ENCODE measurements at regions not wholly inside any gene's neighbourhood (a gene's known extent, or its start where the extent isn't known, plus 50 kb on each side); places are given as distances from the start of the nearest gene placed in this dataset.
"Not testable (repeated sequence)": the region's sequence is repeated elsewhere in the genome, so short reads cannot be mapped to it uniquely, and the experiment has no call there.

DNA sequence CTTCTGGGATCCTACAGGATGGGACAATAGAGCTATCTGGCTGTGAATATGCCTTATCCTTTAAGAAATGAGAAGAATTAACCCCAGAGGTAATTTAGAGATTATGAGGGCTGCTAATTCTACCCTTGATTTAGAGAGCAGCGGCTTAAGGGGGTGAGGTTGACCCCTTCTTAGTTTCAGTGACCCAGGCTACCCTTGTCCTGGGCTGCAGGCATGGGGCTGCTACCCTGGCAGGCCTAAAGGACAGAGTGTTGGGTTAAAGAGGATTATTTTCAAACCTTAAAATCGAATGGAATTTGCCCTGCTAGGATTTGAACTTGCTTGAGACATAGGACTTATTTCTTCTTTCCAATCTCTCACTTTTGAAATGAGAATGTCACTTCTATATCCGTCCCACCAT is 1343.4 kb downstream of the HACE1 start:
- Histone ChIP-seq H3K4me1 (ENCODE audit: control extremely low read depth in 1 of 4, control insufficient read depth in 4 of 4, insufficient read depth in 4 of 4, low read length in 3 of 4) (no peaks in the 10 kb centered on the region), H3K4me3 (ENCODE audit: control insufficient read depth in 1 of 7, extremely low read depth in 1 of 7, insufficient read depth in 4 of 7, low read depth in 2 of 7, low read length in 6 of 7) (no peak overlapping the region), H3K27me3 (replicated peaks in 2 of 5; ENCODE audit: control insufficient read depth in 4 of 5, insufficient read depth in 5 of 5, low read length in 4 of 5) (no peaks in the 10 kb centered on the region), H3K27ac (ENCODE audit: insufficient read depth in 1 of 2, low read depth in 1 of 2, low read length in 2 of 2, poor library complexity in 1 of 2, severe bottlenecking in 2 of 2) (no peak overlapping the region), H3K9me3 (ENCODE audit: control extremely low read depth in 1 of 5, control insufficient read depth in 4 of 5, insufficient read depth in 2 of 5, low read depth in 1 of 5, low read length in 4 of 5) (no peaks in the 10 kb centered on the region), H3K36me3 (ENCODE audit: control insufficient read depth in 4 of 4, insufficient read depth in 4 of 4, low read length in 3 of 4) (no peaks in the 10 kb centered on the region)
- POLR2A ChIA-PET: no interaction called here
- CTCF ChIA-PET: no interaction called here
- 90% methylated on average over 3 of the region's 3 CpGs for WGBS (ENCODE audit: insufficient coverage)
- no peak for DNase-seq

DNA sequence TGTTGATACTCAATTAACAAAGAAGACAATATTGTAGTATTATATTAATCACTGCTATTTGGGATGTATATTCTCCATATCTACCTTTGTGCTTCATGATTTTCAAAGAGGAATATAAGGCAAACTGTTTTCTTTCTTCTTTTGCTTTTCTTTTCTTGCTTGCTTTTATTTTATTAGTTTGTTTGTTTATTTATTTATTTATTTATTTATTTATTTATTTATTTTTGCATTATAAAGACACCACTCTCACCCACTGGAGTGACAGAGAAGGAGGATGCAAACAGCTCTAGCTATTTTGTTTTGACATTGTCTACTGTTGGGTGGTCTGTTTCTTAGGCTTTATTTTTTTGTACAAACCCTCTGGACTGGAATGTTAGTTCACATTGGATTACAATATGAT is 1352.7 kb downstream of the HACE1 start:
- H3K27me3 ChIP-seq (replicated peaks in 2 of 5; ENCODE audit: control insufficient read depth in 4 of 5, insufficient read depth in 5 of 5, low read length in 4 of 5): no peaks in the 10 kb centered on the region
- no peaks in the 10 kb centered on the region for H3K4me1 ChIP-seq (ENCODE audit: control extremely low read depth in 1 of 4, control insufficient read depth in 4 of 4, insufficient read depth in 4 of 4, low read length in 3 of 4)
- ChIA-PET POLR2A (no interaction called here), CTCF (no interaction called here)
- no peak for DNase-seq
- no peak overlapping the region for H3K4me3 ChIP-seq (ENCODE audit: control insufficient read depth in 1 of 7, extremely low read depth in 1 of 7, insufficient read depth in 4 of 7, low read depth in 2 of 7, low read length in 6 of 7)
- no peaks in the 10 kb centered on the region for H3K9me3 ChIP-seq (ENCODE audit: control extremely low read depth in 1 of 5, control insufficient read depth in 4 of 5, insufficient read depth in 2 of 5, low read depth in 1 of 5, low read length in 4 of 5)
- H3K27ac ChIP-seq (ENCODE audit: insufficient read depth in 1 of 2, low read depth in 1 of 2, low read length in 2 of 2, poor library complexity in 1 of 2, severe bottlenecking in 2 of 2): no peak overlapping the region
- no peaks in the 10 kb centered on the region for H3K36me3 ChIP-seq (ENCODE audit: control insufficient read depth in 4 of 4, insufficient read depth in 4 of 4, low read length in 3 of 4)

DNA sequence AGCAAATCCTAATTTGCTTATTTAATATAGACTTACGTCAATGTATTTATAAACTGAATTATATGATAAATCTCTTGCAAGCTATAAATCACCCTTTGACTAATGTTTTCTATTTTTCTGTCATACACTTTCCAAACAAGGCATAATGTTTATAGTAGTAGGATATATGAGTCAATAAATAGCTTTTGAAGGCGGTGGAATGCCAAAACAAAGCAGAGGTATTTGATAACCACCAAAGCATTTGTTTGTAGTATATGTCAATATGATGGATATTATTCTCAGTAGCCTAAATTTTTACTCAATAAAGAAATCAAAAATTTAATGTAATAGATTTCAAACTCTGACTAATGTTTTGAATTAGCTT is 1354.6 kb downstream of the HACE1 start:
- Histone ChIP-seq H3K27me3 (replicated peaks in 2 of 5; ENCODE audit: control insufficient read depth in 4 of 5, insufficient read depth in 5 of 5, low read length in 4 of 5) (no peaks in the 10 kb centered on the region), H3K4me3 (ENCODE audit: control insufficient read depth in 1 of 7, extremely low read depth in 1 of 7, insufficient read depth in 4 of 7, low read depth in 2 of 7, low read length in 6 of 7) (no peak overlapping the region), H3K27ac (ENCODE audit: insufficient read depth in 1 of 2, low read depth in 1 of 2, low read length in 2 of 2, poor library complexity in 1 of 2, severe bottlenecking in 2 of 2) (no peak overlapping the region), H3K36me3 (ENCODE audit: control insufficient read depth in 4 of 4, insufficient read depth in 4 of 4, low read length in 3 of 4) (no peaks in the 10 kb centered on the region), H3K9me3 (ENCODE audit: control extremely low read depth in 1 of 5, control insufficient read depth in 4 of 5, insufficient read depth in 2 of 5, low read depth in 1 of 5, low read length in 4 of 5) (no peaks in the 10 kb centered on the region), H3K4me1 (ENCODE audit: control extremely low read depth in 1 of 4, control insufficient read depth in 4 of 4, insufficient read depth in 4 of 4, low read length in 3 of 4) (no peaks in the 10 kb centered on the region)
- POLR2A ChIA-PET: no interaction called here
- CTCF ChIA-PET: no interaction called here
- no CpG with 5 or more reads among the region's 2 CpGs for WGBS (ENCODE audit: insufficient coverage)
- no peak for DNase-seq

DNA sequence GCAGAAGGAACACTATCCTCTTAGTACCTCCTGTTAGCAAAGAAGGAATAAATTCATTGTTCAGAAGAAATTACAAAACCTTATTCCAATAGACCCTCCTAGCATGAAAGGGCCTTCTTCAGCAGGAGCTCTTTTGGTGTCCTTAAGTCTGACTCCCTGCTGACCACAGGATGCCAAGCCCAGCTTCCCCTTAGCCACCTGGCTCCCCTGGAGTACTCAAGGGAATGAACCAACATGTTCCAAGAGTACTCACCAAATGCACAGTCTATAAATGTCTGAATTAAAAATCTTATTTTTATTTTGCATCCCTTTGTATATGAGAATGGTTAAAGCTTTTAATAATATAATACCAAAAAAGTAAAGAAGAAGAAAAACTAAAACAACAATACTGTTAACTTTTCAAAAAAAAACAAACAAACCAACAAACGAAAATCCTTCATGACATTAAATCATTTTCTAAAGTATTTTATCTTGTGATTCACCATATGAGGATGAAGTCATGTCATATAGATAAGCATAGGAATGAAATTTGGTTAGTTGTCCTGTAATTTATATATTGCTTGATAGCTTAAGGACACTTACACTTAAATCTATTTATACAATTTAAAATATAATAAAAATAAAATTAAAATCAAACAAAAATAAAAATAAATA is 1355.1 kb downstream of the HACE1 start:
- H3K27ac ChIP-seq (ENCODE audit: insufficient read depth in 1 of 2, low read depth in 1 of 2, low read length in 2 of 2, poor library complexity in 1 of 2, severe bottlenecking in 2 of 2): no peak overlapping the region
- ChIA-PET CTCF (no interaction called here), POLR2A (no interaction called here)
- no peaks in the 10 kb centered on the region for H3K4me1 ChIP-seq (ENCODE audit: control extremely low read depth in 1 of 4, control insufficient read depth in 4 of 4, insufficient read depth in 4 of 4, low read length in 3 of 4)
- no peaks in the 10 kb centered on the region for H3K27me3 ChIP-seq (replicated peaks in 2 of 5; ENCODE audit: control insufficient read depth in 4 of 5, insufficient read depth in 5 of 5, low read length in 4 of 5)
- WGBS (ENCODE audit: insufficient coverage): no CpG with 5 or more reads among the region's 1 CpG
- no peaks in the 10 kb centered on the region for H3K36me3 ChIP-seq (ENCODE audit: control insufficient read depth in 4 of 4, insufficient read depth in 4 of 4, low read length in 3 of 4)
- no peak overlapping the region for H3K4me3 ChIP-seq (ENCODE audit: control insufficient read depth in 1 of 7, extremely low read depth in 1 of 7, insufficient read depth in 4 of 7, low read depth in 2 of 7, low read length in 6 of 7)
- no peaks in the 10 kb centered on the region for H3K9me3 ChIP-seq (ENCODE audit: control extremely low read depth in 1 of 5, control insufficient read depth in 4 of 5, insufficient read depth in 2 of 5, low read depth in 1 of 5, low read length in 4 of 5)
- no peak for DNase-seq

DNA sequence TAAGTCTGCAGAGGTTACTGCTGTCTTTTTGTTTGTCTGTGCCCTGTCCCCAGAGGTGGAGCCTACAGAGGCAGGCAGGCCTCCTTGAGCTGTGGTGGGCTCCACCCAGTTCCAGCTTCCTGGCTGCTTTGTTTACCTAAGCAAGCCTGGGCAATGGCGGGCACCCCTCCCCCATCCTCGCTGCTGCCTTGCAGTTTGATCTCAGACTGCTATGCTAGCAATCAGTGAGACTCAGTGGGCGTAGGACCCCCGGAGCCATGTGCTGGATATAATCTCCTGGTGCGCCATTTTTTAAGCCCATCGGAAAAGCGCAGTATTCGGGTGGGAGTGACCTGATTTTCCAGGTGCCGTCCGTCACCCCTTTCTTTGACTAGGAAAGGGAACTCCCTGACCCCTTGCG is 1363.1 kb downstream of the HACE1 start:
- H3K4me3 ChIP-seq (ENCODE audit: control insufficient read depth in 1 of 7, extremely low read depth in 1 of 7, insufficient read depth in 4 of 7, low read depth in 2 of 7, low read length in 6 of 7); CTCF ChIA-PET; H3K9me3 ChIP-seq (ENCODE audit: control extremely low read depth in 1 of 5, control insufficient read depth in 4 of 5, insufficient read depth in 2 of 5, low read depth in 1 of 5, low read length in 4 of 5); H3K27me3 ChIP-seq (replicated peaks in 2 of 5; ENCODE audit: control insufficient read depth in 4 of 5, insufficient read depth in 5 of 5, low read length in 4 of 5); H3K36me3 ChIP-seq (ENCODE audit: control insufficient read depth in 4 of 4, insufficient read depth in 4 of 4, low read length in 3 of 4); POLR2A ChIA-PET; H3K27ac ChIP-seq (ENCODE audit: insufficient read depth in 1 of 2, low read depth in 1 of 2, low read length in 2 of 2, poor library complexity in 1 of 2, severe bottlenecking in 2 of 2); H3K4me1 ChIP-seq (ENCODE audit: control extremely low read depth in 1 of 4, control insufficient read depth in 4 of 4, insufficient read depth in 4 of 4, low read length in 3 of 4); DNase-seq: not testable (repeated sequence)
- 83% methylated on average over 2 of the region's 11 CpGs for whole genome bisulfite sequencing (ENCODE audit: insufficient coverage)

DNA sequence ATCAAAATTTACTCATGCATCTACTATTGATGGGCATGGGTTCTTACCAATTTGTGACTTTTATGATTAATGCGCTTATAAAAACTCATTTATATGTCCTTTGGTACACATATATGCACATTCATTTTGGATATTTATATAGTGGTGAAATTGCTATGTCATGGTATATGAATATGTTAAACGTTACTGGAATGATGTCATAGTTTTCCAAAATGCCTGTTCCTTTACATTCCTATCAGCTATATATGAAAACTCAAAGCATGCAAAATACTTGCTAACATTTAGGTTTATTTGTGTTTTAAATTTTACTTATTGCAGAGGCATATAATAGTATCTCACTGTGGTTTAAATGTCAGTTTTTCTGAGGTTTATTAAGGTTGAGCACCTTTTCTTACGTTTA is 1403.1 kb downstream of the HACE1 start:
- ChIA-PET CTCF (no interaction called here), POLR2A (no interaction called here)
- no CpG with 5 or more reads among the region's 3 CpGs for WGBS (ENCODE audit: insufficient coverage)
- no peak overlapping the region for H3K27ac ChIP-seq (ENCODE audit: insufficient read depth in 1 of 2, low read depth in 1 of 2, low read length in 2 of 2, poor library complexity in 1 of 2, severe bottlenecking in 2 of 2)
- no peaks in the 10 kb centered on the region for H3K27me3 ChIP-seq (replicated peaks in 2 of 5; ENCODE audit: control insufficient read depth in 4 of 5, insufficient read depth in 5 of 5, low read length in 4 of 5)
- no peak overlapping the region for H3K4me3 ChIP-seq (ENCODE audit: control insufficient read depth in 1 of 7, extremely low read depth in 1 of 7, insufficient read depth in 4 of 7, low read depth in 2 of 7, low read length in 6 of 7)
- DNase-seq: no peak
- no peaks in the 10 kb centered on the region for H3K9me3 ChIP-seq (ENCODE audit: control extremely low read depth in 1 of 5, control insufficient read depth in 4 of 5, insufficient read depth in 2 of 5, low read depth in 1 of 5, low read length in 4 of 5)
- H3K36me3 ChIP-seq (ENCODE audit: control insufficient read depth in 4 of 4, insufficient read depth in 4 of 4, low read length in 3 of 4): no peaks in the 10 kb centered on the region
- H3K4me1 ChIP-seq (ENCODE audit: control extremely low read depth in 1 of 4, control insufficient read depth in 4 of 4, insufficient read depth in 4 of 4, low read length in 3 of 4): no peaks in the 10 kb centered on the region

DNA sequence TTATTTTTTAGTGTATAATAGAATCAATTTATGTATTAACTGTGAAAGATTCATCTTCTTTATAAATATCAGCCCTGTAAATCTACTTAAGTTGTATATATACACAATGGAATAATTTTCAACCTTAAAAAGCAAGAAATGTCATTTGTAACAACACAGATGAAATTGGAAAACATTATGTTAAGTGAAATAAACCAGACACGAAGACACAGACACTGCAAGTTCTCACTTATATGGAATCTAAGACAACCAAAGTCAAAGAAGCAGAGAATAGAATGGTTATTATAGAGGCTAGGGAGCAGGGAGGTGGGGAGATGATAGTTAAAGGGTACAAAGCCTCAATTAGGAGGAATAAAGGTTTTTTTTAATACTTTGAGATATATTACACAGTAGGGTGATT is 1404.4 kb downstream of the HACE1 start:
- DNase-seq: no peak
- CTCF ChIA-PET: no interaction called here
- no peaks in the 10 kb centered on the region for H3K36me3 ChIP-seq (ENCODE audit: control insufficient read depth in 4 of 4, insufficient read depth in 4 of 4, low read length in 3 of 4)
- H3K4me3 ChIP-seq (ENCODE audit: control insufficient read depth in 1 of 7, extremely low read depth in 1 of 7, insufficient read depth in 4 of 7, low read depth in 2 of 7, low read length in 6 of 7): no peak overlapping the region
- WGBS (ENCODE audit: insufficient coverage): no CpG with 5 or more reads among the region's 1 CpG
- no peaks in the 10 kb centered on the region for H3K27me3 ChIP-seq (replicated peaks in 2 of 5; ENCODE audit: control insufficient read depth in 4 of 5, insufficient read depth in 5 of 5, low read length in 4 of 5)
- H3K4me1 ChIP-seq (ENCODE audit: control extremely low read depth in 1 of 4, control insufficient read depth in 4 of 4, insufficient read depth in 4 of 4, low read length in 3 of 4): no peaks in the 10 kb centered on the region
- no peaks in the 10 kb centered on the region for H3K9me3 ChIP-seq (ENCODE audit: control extremely low read depth in 1 of 5, control insufficient read depth in 4 of 5, insufficient read depth in 2 of 5, low read depth in 1 of 5, low read length in 4 of 5)
- no peak overlapping the region for H3K27ac ChIP-seq (ENCODE audit: insufficient read depth in 1 of 2, low read depth in 1 of 2, low read length in 2 of 2, poor library complexity in 1 of 2, severe bottlenecking in 2 of 2)
- POLR2A ChIA-PET: no interaction called here
